ENCODE measurements at regions not wholly inside any gene's neighbourhood (a gene's known extent, or its start where the extent isn't known, plus 50 kb on each side); places are given as distances from the start of the nearest gene placed in this dataset.

- DNase-seq, result peak in 1 of 3 experiments; percentile 5
These were observed 858.9 kb downstream of the PDHA2 start for GRCh38 chr4:96698831-96699230.

DNA sequence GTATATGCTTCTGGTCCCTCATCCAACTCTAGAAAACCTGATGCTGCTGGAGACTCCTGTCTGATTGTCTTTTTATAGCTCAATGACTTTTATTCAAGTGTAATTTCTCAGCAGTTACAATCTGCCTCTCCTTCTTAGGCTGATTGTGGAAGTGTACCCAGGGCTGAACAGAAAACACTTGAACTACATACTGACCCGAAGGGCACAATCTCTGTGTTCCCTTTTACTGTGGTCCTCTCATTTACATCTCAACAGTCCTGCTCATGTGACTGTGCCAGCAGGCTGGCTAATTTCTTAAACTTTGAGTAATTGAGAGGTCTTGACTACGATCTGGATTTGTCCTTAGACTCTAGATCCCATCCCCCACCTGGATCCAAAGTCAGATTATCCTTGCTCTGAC, 863.4 kb downstream of the PDHA2 start:
- DNase-seq, result no peak

- no peak for DNase-seq
These were observed 868.9 kb downstream of the PDHA2 start for GRCh38 chr4:96708766-96709165.

- no peak for DNase-seq
These were observed 873.5 kb downstream of the PDHA2 start for GRCh38 chr4:96713271-96713850.

GRCh38 chr4:96729641-96730040, 889.7 kb downstream of the PDHA2 start:
- no peak for DNase-seq

- no peak for DNase-seq
These were observed 890.5 kb downstream of the PDHA2 start for GRCh38 chr4:96730432-96730831.

- DNase-seq, result no peak
These were observed 896.5 kb downstream of the PDHA2 start for GRCh38 chr4:96736352-96736889.

- DNase-seq, result no peak
These were observed 899.2 kb downstream of the PDHA2 start for GRCh38 chr4:96739101-96739500.

- DNase-seq, result no peak
These were observed 902.6 kb downstream of the PDHA2 start for GRCh38 chr4:96742332-96743014.

GRCh38 chr4:96744676-96745075, 904.8 kb downstream of the PDHA2 start:
- no peak for DNase-seq

GRCh38 chr4:96753216-96753615, 913.3 kb downstream of the PDHA2 start:
- no peak for DNase-seq

- DNase-seq, result no peak
These were observed 915.9 kb downstream of the PDHA2 start for GRCh38 chr4:96755569-96756484.

DNA sequence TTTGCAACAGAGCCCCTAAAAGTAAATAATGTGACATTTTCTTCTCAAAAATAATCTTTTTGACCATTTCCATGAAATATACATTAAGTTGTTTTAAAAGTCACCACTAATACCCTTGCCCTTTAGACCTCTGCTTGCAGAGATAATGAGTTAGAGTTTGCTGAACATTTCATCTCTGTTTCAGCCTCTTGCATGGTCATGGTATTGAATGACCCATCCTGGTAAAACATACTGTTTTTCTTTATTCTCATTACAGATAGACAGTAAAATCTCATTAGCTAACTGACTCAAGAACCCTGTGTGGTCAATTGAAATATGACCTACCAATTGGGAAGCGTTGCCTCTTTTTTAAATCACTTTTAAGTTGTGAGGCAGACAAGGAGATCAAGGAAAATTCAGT, 916.7 kb downstream of the PDHA2 start:
- DNase-seq, result no peak

DNA sequence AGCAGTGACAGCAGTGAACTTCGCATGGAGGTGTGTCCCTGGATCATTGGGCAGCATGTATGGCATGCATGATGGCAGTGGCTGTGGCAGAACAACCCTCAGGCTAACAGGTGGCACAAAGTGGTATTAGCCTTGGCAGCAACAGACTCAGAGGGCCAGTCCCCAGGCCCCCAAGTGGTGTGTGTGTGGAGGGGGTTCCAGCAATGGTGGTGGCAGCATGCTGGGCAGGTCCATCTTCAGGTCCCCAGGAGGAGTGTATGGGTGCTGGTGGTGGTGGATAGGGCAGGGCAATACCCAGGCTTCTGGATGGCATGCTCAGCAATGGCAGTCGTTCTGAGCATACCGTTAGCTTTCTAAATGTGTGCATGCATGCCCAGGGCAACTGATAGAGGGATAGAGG, 923.7 kb downstream of the PDHA2 start:
- DNase-seq, result no peak

DNA sequence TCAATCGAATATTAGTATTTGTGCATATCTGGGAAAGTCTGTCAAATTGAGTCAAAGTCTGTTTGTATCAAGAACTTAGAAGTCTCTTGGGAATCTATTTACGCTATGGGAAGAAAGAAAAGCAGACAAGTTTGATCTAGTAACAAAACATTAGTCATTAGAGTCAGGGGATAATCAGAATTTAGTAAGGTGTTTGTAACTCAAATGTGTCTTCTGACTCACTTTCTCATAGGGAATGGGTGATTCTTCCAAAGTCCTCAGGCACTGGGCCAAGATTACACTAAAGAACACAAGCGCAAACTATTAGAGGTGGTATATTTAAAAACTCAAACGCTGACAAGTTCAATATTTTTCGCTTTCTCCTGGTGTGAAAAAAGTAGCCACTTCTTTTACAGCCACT, 926.5 kb downstream of the PDHA2 start:
- no peak for DNase-seq

DNA sequence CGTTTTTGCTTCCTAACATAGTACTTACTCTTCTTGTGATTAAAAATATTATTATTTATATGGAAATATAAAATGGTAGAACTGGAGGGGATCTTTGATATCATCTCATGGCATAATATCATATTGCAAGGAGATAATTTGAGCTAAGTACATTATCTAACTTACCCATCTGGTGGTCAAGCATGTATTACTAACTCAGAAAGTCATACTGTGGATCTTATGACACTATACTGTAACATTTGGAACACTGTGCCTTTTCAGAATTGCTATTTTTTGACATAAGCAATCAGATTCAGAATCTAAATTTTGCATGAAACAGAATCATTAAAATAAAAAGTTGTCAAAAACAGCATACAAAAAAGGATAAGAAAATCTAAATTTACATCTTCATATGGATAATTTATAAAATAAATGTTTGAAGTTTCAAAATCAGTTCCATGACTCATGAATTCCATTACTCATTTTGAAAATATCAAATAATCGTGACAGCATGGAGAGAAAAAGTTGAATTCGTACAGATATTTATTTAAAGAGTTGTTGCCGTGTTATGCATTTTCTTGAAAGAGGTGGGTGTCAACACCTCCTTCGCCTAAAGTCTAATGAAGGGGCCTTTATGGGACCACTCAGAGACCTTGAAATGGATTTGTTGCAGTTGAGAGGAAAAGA, 928.1 kb downstream of the PDHA2 start:
- no peak for DNase-seq

- DNase-seq, result no peak
These were observed 935.6 kb downstream of the PDHA2 start for GRCh38 chr4:96775501-96775900.

DNA sequence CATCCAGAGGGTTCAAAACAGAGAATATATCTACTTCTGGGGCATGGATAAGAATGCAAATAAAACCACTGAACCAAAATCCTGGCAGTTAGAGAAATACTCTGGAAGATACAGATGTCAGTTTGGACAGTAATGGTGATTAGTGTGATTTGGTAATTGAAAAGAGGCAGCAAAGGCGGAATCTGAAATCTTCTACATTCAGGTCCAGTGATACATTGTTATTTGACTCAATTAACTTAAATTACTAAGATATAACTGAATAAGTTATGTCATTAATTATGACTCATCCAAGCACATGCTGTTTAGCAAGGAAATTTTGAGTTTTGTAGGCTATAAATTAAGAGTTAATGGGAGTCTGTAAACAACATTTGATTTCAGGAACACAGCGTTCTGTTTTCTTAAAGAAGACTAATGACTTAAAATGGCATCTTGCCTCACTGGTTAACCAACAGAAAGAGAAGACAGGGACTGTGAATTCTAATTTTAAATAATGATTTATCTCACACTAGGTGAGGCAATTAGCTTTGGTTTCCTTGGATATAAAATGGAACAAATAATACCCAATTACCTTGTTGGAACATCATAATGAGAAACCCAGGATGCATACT, 937.1 kb downstream of the PDHA2 start:
- DNase-seq, result peak in 2 of 3 experiments; percentile 15 to 41

DNA sequence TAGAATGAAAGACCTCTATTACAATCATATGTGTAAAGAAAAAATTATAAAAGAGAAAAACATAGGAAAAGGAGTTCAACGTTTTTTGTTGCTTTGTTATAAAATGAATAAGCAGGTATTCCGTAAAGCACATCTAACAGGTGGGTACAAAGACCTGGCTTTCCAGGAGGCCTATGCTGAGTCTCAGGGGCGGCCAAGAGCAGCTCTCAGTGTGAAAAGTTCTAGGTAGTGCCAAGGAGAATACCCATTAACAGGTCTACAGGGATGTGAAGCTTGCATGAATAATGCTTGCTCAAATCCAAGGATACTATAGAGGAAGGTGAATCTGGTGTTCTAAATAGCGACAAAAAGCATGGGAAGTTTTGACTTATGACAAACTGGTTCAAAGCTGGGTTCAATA, 944.4 kb downstream of the PDHA2 start:
- peak in 1 of 3 experiments; percentile 39 for DNase-seq

DNA sequence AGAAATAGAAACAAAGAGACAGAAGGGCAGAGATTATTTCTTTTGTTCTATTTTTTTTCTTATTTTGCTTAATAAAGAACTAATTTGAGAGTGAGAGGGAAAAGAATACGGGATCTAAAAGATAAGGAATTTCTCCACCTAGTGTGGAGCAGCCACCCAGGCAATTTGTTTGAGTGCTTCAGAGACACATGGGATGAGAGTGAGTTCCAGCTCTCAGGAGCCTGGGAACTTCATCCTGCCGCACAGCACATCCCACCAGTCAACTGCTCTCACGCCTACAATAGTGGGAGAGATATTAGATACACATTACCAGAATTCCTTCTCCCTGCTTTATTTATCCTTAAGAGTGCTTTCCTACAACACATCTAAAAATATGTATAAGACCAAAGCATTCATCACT, 946.4 kb downstream of the PDHA2 start:
- DNase-seq, result no peak

- DNase-seq, result no peak
These were observed 947.9 kb downstream of the PDHA2 start for GRCh38 chr4:96787766-96788165.

DNA sequence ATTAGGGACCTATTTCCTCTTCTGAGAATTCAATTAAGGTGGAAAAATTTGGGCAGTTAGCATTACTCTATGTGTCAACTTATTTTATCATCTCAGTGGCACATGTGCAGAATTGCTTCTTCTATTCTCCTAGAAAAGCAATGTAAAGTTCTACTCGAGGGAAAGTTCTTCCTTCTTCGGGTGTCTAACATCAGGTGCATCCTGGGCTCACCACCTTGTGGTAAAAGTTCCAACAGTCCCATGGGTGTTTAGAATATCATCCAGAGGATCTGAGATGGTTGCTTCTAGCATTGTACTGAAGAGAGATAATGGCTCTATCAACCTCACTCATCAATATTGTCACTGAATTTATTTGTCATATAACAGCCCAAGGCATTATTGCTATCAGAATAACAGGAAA, 969.7 kb downstream of the PDHA2 start:
- no peak for DNase-seq

DNA sequence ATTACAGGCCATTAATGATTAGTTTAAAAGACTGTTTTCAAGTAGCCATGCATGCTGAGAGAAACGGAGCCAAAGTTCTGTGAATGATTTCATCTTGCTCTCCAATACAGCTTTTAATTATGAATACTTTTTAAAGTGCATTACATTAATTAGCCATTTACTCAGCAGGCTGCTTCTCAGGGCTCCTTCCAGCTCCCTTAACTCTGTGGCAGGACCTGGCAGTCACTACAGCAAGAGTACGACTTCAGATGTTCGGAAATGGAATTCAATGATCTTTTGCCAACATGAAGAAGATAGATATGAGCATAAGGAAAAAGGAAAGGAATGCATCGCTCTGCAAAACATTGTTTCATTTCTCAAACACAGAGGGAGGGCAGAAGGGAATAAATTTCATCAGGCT, 987.2 kb downstream of the PDHA2 start:
- DNase-seq, result no peak

Measured in NCI-H1417 (cell line).